HG03565 (cell line): ENCODE measurements at regions not wholly inside any gene's neighbourhood (a gene's known extent, or its start where the extent isn't known, plus 50 kb on each side); places are given as distances from the start of the nearest gene placed in this dataset.

ENCODE experiments used
- ATAC-seq: cut with Tn5 transposase; IDR thresholded peaks from one replicate; pipeline ENCODE4 v1.9.1; 2021; ENCODE audit warnings: mild to moderate bottlenecking, moderate library complexity; ENCODE audit not compliant: unreplicated experiment

- no peak for ATAC-seq
Measured at GRCh38 chr5:12467799-12468198, 563.6 kb upstream of the CTNND2 start.

DNA sequence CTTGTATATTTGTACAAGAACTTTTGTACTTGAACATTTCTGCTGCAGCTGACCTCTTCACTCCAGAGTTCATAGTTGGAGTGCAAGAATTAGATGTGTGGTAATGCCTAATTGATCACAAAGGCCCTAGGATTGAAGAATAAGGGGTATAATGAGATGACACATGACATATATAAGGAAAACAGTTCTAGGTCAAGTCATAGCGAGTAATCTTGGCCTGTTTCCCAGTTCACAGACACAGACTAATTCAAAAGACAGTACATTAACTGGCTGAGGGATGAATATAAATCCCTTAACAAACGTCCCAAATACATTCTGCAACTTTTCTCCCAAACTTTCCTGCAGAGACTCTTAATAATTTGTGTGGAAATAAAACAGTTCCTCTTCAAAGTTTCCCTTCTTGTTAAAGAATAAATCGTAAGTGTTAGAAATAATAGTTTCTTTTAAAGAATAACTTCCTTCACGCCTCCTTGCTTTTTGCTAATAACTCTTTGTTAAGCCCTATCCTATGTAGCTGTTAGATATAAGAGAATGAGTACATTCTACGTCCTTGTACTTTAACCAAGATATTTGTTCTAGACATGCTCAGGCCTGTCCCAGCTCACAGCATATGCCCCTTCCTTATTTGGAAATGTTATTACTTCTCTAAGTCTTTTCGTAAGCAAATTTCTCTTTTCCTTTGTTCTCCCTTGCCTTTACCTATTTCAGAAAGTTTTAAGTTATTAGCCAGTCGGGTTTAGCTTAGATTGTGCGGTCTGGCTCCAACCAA, 556.4 kb upstream of the CTNND2 start:
- no peak for ATAC-seq

DNA sequence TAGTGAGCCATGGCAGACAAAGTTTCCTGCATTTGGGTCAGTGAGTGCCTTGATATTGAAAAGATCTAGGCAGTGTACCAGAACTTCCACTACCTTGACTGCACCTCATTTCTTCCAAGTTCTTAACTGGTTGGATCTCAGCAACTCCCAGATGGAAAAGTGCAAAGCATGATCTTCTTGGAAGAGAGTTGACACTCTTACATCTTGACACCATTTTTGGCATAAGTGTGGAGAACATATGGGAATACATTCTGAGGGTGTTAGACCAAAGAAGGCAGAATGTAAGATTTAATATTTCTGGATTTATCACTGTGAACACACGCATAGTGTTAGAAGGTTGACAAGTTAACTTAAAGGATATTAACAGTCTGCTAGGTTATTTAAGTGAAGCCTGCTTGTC, 555.1 kb upstream of the CTNND2 start:
- ATAC-seq: no peak

DNA sequence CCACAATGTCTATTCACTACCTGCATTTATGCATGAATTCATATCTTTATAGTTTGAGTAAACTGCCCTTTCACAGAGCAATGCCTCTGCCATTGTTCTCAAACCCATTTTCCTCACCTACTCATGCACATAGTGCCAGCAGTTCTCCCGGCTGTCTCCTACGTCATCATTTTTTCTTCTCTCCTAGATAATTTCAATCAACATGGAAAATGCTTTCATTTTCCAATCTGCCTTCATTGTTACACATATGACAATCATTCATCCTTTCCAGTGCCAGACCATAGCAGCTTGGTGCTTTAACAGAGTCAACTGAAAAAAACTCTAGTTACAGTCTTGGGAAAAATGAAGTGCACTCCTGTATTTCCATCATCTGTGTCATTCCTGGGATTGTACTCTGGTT, 514.8 kb upstream of the CTNND2 start:
- ATAC-seq: no peak

GRCh38 chr5:12413585-12413984, 509.3 kb upstream of the CTNND2 start:
- ATAC-seq: no peak

DNA sequence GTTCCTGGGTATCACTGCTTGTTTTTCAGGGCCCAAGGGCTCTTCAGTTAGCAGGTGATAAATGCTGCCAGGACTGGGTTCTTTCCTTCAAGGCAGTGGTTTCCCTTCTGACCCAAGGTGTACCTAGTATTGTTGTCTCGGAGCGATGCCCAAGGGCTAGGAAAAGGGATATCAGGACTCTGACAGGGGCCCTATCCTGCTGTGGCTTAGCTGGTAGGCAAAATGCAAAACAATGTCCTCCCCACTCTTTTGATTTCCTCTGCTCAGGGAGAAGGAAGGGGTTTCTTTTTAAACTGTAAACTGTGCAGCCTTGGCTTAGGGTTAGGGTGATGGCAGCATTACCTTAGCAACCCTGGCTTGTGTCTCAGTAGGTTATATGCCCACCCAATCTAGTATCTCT, 508.8 kb upstream of the CTNND2 start:
- no peak for ATAC-seq

- ATAC-seq: no peak
Measured at GRCh38 chr5:12399868-12400267, 495.6 kb upstream of the CTNND2 start.

DNA sequence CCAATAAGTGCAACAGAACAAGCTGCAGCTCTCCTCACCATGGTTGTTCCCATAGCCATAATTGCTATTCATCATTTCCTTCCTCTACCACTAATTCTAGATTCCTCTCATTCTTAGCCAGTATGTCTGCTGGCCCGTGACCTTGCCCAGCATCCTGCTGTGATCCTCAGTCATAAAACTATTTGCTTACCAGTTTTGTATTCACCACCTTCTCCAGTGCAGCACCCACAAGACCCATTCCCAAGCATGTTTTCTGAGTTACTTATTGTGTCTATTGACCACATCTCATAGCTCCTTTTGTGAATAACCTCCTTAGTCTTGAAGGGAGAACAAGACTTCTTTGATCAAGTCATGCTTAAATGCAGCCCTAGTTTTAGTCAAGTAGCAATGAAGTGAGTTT, 488.0 kb upstream of the CTNND2 start:
- ATAC-seq: no peak

GRCh38 chr5:12385095-12385494, 480.8 kb upstream of the CTNND2 start:
- ATAC-seq: no peak

DNA sequence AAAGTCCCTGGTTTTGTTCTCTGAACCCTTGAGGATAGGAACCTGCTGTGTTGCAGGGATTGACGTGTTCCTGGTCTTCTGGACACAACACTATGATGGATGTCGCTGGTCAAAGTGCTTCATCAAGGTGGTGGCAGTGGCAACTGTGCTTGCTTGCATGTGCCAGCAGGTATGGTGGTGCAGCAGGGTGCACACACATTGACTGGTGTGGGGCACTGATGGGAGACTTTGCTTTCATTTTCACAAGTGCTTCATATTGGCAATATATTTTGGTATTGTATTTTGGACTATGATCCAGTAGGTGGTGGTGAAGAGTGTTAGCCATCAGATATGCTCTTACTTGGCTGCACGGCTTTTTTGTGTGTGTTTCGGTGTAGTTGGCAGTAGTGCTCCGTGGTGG, 479.8 kb upstream of the CTNND2 start:
- no peak for ATAC-seq

DNA sequence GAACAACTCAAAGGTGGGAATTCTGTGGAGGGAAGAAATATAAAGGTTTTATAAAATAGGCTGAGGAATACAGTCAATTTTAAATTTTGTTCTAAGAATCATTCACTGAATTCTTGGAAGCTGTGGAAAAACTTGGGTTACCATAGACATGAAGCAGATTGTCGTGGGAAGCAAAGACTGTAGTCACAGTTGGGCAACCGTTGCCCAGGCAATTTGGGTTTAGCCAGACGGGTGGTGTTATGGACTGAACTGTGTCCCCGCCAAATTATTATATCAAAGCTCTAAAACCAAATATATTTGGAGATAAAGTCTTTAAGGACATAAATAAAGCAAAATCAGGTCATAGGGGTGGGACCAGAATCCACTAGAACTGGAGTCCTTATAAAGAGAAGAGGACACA, 463.7 kb upstream of the CTNND2 start:
- ATAC-seq: no peak

- ATAC-seq: no peak
Measured at GRCh38 chr5:12360218-12360617, 456.0 kb upstream of the CTNND2 start.

DNA sequence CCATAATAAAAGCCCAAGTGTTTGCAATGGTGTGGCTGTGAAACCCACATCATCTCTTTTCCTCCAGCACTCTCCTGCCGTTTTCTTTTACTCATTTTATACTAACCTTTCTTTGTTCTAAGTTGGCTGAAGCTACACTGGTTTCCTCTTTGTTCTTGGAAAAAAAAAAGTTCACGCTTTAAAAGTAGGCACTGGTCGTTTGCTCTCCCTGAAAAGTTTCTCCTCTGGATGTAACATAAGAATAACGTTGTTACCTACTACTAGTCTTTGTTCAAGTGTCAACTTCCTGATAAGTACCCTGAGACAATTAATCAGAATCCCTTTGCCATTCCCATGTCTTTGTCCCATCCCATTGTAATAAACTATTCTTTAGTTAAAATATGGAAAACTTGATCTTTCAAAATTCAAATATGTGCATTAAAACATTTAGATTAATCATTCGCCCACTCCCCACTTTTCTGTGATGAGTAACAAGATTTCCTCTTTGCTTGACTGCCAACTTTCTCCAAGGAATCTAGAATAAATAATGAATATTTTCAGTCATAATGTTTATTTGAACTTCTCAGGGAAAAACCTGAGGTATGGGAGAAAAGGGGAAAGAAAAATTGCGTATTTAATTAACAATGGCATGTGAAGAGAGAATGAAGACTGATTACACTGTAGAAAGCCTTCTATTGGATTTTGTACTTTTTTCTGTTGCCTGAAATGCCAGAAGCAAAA, 454.3 kb upstream of the CTNND2 start:
- no peak for ATAC-seq

DNA sequence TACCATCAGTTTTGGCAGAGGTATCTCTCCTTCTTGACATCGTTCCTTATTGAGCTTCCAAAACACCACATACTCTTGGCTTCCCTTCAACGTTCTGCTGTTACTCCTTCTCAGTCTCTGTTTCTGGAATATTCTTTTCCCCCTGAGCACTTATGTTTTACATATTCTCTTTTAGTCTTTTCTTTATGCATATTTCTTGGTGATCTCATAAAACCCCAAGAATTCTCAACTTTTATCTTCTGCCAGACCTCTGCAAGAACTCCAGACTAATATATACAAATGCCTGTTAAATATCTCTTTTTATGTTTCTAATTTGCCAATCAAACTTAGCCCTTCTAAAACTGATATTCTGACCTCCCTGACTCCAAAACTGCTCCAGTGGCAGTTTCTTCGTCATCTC, 453.4 kb upstream of the CTNND2 start:
- ATAC-seq: no peak

GRCh38 chr5:12354686-12355085, 450.4 kb upstream of the CTNND2 start:
- no peak for ATAC-seq

- ATAC-seq: no peak
Measured at GRCh38 chr5:12343558-12343957, 439.3 kb upstream of the CTNND2 start.

- ATAC-seq: no peak
Measured at GRCh38 chr5:12335938-12336337, 431.7 kb upstream of the CTNND2 start.

DNA sequence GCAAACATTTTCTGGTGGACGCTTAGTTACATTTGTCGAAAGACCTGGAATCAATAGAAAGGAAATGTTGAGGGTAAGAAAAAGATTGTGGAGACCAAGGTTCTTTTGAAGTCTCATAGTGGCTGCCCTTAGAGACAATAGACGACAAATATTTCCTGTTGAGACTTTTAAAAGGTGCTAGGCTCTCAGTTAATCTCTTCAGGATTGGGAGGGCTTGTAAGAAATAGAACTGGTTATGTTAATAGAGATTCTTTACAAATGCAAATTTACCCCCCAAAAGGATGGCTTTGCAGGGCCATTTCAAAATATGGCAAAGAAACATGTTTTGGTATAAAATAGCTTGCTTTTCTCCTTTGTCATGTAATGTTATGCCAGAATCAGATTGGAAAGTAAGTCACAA, 428.2 kb upstream of the CTNND2 start:
- ATAC-seq: no peak

GRCh38 chr5:12330993-12331588, 426.8 kb upstream of the CTNND2 start:
- ATAC-seq: no peak

DNA sequence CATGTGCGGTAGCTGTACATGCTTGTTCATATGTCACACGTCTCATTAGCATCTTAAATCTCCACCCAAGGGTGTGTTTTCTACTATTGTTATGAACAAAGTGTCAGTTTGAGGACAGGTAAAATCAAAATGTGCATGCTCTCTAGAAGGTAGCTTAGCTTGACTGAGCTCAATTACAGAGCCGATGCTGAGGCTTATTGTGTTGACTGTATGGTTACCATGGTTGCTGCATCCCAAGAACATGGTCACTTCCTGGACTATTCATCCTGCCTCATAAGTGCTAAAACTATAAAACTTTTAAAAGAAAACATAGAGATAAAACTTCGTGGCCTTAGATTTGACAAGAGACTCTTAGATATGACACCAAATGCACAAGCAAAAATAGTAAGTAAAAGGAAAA, 426.1 kb upstream of the CTNND2 start:
- ATAC-seq: no peak

- no peak for ATAC-seq
Measured at GRCh38 chr5:12323637-12324229, 419.5 kb upstream of the CTNND2 start.

DNA sequence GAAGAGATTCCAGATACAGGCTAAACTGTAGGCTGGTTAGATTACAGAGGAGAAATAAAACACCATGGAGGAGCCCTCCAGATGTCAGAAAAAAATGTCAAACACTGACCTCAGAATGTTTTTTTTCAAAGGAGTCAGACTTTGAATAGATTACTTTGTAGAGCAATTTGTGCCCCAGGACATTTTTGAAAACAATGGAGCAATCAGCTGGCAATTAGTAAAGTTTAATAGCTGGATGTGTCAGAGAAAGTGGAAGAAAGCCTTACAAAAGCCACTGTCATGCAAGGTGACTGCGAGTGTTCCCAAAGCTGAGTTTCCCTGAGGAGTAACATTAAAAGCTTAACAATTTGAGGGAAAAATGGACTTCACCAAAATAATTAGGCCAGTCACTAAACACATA, 417.8 kb upstream of the CTNND2 start:
- no peak for ATAC-seq
